GM12878 (cell line): ENCODE measurements at regions not wholly inside any gene's neighbourhood (a gene's known extent, or its start where the extent isn't known, plus 50 kb on each side); places are given as distances from the start of the nearest gene placed in this dataset.

ENCODE experiments used
- ESRRA ChIP-seq: IDR thresholded peaks from 2 replicates; pipeline ENCODE4 v1.6.1; 2012; ENCODE audit warnings: mild to moderate bottlenecking, low read length, improper control_type of control experiment
- FOXK2 ChIP-seq: fragments of 450-650 bp; IDR thresholded peaks from 2 replicates; pipeline ENCODE4 v1.6.1; 2017; ENCODE audit warnings: mild to moderate bottlenecking, moderate library complexity
- GABPA ChIP-seq: IDR thresholded peaks from 2 replicates; pipeline ENCODE4 v1.6.1; 2014; ENCODE audit warnings: antibody characterized with exemption, low read depth, mild to moderate bottlenecking, inconsistent platforms
- HCFC1 ChIP-seq: fragments of 150-350 bp; IDR thresholded peaks from 2 replicates; pipeline ENCODE4 v1.6.1; 2014; ENCODE audit warnings: low read length
- JUNB ChIP-seq: IDR thresholded peaks from 2 replicates; pipeline ENCODE4 v1.6.1; 2016; ENCODE audit warnings: antibody characterized with exemption, mild to moderate bottlenecking
- POLR2AphosphoS5 ChIP-seq: IDR thresholded peaks from 2 replicates; pipeline ENCODE4 v1.6.1; 2011; ENCODE audit warnings: mild to moderate bottlenecking, low read length, inconsistent platforms
- RBBP5 ChIP-seq: fragments of 200-600 bp; sonication (generic); conservative IDR thresholded peaks from 2 replicates; pipeline ENCODE4 v1.6.1; 2016
- TBL1XR1 ChIP-seq: IDR thresholded peaks from 2 replicates; pipeline ENCODE4 v1.6.1; 2012; ENCODE audit warnings: low read depth, low read length, improper control_type of control experiment
- ZZZ3 ChIP-seq: IDR thresholded peaks from 2 replicates; pipeline ENCODE4 v1.6.1; 2011; ENCODE audit warnings: low read depth; ENCODE audit not compliant: control insufficient read depth, insufficient read length
- TF ChIP-seq, protein P1 (sequence below), 3 experiments: IDR thresholded peaks in 2 of 3; conservative IDR thresholded peaks in 1 of 3; 2 replicates each; pipeline ENCODE4 v1.5.1; 2011; ENCODE audit warnings: low read depth in 3 of 3, low read length in 3 of 3, mild to moderate bottlenecking in 3 of 3, control low read depth in 2 of 3, moderate library complexity in 2 of 3, inconsistent platforms in 1 of 3, mixed read lengths in 1 of 3; ENCODE audit not compliant: control insufficient read depth in 2 of 3, insufficient read depth in 1 of 3; ENCODE audit errors: extremely low read depth in 1 of 3
- TF ChIP-seq, protein P2 (sequence below): IDR thresholded peaks from 2 replicates; pipeline ENCODE4 v1.6.1; 2012; ENCODE audit warnings: low read depth, low read length, improper control_type of control experiment
- TF ChIP-seq, protein P3 (sequence below): fragments of 450-650 bp; IDR thresholded peaks from 2 replicates; pipeline ENCODE4 v1.6.1; 2017; ENCODE audit warnings: mild to moderate bottlenecking, low read depth, inconsistent platforms; ENCODE audit not compliant: poor library complexity, severe bottlenecking

DNA sequence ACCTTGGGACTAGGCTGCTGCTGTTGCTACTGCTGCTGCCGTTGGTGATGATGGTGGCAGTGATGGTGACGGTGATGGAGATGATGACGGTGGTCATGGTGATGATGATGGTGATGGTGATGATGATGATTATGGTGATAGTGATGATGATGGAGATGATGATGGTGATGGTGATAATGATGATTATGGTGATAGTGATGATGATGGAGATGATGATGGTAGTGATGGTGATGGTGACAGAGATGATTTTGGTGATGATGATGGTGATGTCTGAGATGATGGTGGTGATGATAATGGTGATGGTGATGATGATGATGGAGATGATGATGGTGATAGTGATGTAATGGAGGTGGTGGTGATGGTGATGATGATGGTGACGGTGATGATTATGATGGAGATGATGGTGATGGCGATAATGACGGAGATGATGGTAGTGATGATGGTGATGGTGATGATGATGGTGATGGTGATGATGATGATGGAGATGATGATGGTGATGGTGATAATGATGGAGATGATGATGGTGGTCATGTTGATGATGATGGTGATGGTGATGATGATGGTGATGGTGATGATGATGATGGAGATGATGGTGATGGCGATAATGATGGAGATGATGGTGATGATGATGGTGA lies 156.8 kb upstream of the PWP1 start:
- no peak for TF ChIP-seq FOXK2
- no peak for TF ChIP-seq POLR2AphosphoS5
- no peak for TF ChIP-seq RBBP5
- no peak for TF ChIP-seq HCFC1
- TF ChIP-seq JUNB = no peak
- TF ChIP-seq ZZZ3 = no peak
- TF ChIP-seq ESRRA = no peak
- no peak for TF ChIP-seq GABPA
- TF ChIP-seq, protein P1, sequence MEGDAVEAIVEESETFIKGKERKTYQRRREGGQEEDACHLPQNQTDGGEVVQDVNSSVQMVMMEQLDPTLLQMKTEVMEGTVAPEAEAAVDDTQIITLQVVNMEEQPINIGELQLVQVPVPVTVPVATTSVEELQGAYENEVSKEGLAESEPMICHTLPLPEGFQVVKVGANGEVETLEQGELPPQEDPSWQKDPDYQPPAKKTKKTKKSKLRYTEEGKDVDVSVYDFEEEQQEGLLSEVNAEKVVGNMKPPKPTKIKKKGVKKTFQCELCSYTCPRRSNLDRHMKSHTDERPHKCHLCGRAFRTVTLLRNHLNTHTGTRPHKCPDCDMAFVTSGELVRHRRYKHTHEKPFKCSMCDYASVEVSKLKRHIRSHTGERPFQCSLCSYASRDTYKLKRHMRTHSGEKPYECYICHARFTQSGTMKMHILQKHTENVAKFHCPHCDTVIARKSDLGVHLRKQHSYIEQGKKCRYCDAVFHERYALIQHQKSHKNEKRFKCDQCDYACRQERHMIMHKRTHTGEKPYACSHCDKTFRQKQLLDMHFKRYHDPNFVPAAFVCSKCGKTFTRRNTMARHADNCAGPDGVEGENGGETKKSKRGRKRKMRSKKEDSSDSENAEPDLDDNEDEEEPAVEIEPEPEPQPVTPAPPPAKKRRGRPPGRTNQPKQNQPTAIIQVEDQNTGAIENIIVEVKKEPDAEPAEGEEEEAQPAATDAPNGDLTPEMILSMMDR (IDR thresholded peaks at IDR 0.05 in 2 of 3, conservative IDR thresholded peaks at IDR 0.05 in 1 of 3; ENCODE audit: control insufficient read depth in 2 of 3, extremely low read depth in 1 of 3, insufficient read depth in 1 of 3, low read depth in 3 of 3, low read length in 3 of 3) = no peak
- TF ChIP-seq, protein P2, sequence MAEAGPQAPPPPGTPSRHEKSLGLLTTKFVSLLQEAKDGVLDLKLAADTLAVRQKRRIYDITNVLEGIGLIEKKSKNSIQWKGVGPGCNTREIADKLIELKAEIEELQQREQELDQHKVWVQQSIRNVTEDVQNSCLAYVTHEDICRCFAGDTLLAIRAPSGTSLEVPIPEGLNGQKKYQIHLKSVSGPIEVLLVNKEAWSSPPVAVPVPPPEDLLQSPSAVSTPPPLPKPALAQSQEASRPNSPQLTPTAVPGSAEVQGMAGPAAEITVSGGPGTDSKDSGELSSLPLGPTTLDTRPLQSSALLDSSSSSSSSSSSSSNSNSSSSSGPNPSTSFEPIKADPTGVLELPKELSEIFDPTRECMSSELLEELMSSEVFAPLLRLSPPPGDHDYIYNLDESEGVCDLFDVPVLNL = no peak
- no peak for TF ChIP-seq TBL1XR1
- TF ChIP-seq, protein P3, sequence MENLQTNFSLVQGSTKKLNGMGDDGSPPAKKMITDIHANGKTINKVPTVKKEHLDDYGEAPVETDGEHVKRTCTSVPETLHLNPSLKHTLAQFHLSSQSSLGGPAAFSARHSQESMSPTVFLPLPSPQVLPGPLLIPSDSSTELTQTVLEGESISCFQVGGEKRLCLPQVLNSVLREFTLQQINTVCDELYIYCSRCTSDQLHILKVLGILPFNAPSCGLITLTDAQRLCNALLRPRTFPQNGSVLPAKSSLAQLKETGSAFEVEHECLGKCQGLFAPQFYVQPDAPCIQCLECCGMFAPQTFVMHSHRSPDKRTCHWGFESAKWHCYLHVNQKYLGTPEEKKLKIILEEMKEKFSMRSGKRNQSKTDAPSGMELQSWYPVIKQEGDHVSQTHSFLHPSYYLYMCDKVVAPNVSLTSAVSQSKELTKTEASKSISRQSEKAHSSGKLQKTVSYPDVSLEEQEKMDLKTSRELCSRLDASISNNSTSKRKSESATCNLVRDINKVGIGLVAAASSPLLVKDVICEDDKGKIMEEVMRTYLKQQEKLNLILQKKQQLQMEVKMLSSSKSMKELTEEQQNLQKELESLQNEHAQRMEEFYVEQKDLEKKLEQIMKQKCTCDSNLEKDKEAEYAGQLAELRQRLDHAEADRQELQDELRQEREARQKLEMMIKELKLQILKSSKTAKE = no peak
